ENCODE measurements at regions not wholly inside any gene's neighbourhood (a gene's known extent, or its start where the extent isn't known, plus 50 kb on each side); places are given as distances from the start of the nearest gene placed in this dataset.
A peak's percentile ranks its signal among the peaks of the same experiment; 100 is the strongest.

DNA sequence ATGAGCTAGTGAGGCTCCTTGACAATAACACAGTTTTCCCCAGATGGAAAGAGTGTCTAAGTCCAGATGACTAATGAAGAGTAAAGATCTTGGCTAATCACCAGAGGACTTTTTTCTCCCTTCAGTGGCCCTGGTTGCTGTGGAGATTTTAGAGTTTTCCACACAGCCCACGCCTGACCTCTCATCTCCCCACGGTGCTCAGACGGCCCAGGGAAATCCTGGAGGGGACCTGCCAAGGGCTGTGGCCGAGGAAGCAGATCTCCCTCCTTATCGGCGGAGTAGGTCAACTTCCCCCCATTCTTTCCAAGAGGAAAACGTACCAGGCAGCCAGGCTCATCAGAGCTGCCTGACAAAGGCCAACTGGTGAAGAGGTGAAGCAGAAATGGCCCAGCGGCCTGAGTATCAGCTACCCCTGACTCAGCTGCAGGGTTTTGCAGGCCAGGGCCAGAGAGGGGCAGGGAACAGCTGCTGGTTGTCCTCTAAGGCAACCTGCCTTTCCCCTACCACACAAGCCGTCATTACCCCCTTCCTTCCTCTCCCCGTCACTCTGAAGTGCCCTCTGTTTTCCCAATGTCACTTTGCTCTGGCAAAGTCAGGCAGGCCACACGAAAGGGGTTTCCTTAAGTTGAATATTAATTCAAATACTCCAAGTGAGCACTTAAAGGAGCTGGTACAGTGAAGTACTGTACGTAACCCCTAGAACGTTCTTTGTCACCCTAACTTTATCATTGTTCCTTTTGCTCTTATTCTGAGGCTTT is 140.2 kb upstream of the ADAMTS18 start:
- TF ChIP-seq, protein P1, sequence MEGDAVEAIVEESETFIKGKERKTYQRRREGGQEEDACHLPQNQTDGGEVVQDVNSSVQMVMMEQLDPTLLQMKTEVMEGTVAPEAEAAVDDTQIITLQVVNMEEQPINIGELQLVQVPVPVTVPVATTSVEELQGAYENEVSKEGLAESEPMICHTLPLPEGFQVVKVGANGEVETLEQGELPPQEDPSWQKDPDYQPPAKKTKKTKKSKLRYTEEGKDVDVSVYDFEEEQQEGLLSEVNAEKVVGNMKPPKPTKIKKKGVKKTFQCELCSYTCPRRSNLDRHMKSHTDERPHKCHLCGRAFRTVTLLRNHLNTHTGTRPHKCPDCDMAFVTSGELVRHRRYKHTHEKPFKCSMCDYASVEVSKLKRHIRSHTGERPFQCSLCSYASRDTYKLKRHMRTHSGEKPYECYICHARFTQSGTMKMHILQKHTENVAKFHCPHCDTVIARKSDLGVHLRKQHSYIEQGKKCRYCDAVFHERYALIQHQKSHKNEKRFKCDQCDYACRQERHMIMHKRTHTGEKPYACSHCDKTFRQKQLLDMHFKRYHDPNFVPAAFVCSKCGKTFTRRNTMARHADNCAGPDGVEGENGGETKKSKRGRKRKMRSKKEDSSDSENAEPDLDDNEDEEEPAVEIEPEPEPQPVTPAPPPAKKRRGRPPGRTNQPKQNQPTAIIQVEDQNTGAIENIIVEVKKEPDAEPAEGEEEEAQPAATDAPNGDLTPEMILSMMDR (IDR thresholded peaks at IDR 0.05) = no peak
- no peak for DNase-seq
- Histone ChIP-seq H3K9me3 (no peaks in the 10 kb centered on the region), H3K4me1 (no peaks in the 10 kb centered on the region), H3K4me3 (no peak overlapping the region), H3K27me3 (no peaks in the 10 kb centered on the region), H3K9ac (ENCODE audit: low read depth in 2 of 2, low read length in 2 of 2) (no peak overlapping the region), H3K36me3 (no peaks in the 10 kb centered on the region), H3K27ac (no peak overlapping the region)
- intact Hi-C loops (cut with DNase I) = no loop called here

DNA sequence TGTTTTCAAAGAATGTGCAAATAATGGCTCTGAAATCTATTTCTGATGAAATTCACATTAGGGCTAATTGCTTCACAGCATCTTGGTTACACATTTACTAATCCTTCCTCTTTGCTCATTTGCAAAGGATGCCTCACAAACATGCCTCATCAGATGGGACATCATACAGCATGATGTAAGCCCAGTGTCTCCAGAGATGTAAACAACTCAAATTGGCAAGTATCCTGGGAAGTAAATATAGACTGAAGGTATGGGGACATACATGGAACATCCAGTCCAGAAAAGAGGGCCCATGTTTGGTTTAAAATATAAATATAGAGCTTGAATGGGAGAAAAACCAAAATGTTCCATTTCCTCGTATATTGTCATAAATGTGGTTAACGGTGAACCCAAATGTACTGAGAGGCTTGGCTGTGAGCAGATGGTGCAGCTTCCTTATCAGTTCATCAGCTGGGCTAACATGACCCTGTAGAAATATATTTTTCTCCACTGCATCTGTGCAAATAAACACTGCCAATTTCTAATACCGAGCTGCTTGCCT is 142.9 kb upstream of the NUDT7 start:
- TF ChIP-seq, protein P1 (IDR thresholded peaks at IDR 0.05) = no peak
- DNase-seq = no peak
- intact Hi-C loops (cut with DNase I) = no loop called here

DNA sequence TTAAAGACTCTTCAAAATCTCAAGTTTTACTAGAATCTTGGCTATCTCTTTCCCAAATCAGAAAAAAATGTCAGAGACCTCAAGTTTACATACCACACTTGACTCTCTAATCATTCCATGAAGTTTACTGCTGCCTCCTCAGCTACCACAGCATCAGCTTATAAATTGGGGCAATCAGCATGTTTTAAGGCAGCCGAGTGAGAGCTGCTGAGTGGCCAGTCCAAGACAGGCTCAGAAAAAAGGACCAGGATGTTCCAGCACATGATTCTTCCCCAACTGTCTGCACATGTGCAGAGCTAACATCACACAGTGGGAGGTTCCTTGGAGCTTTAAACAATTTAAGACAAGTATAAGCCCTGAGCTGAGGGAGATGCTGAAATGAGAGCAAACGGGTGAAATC is 140.6 kb upstream of the NUDT7 start:
- no peak for DNase-seq
- H3K4me1 ChIP-seq = no peaks in the 10 kb centered on the region
- intact Hi-C loops (cut with DNase I) = no loop called here
- H3K4me3 ChIP-seq = no peak overlapping the region
- H3K36me3 ChIP-seq = no peaks in the 10 kb centered on the region
- no peak overlapping the region for H3K27ac ChIP-seq
- H3K9ac ChIP-seq (ENCODE audit: low read depth in 2 of 2, low read length in 2 of 2) = no peak overlapping the region
- H3K27me3 ChIP-seq = no peaks in the 10 kb centered on the region
- no peaks in the 10 kb centered on the region for H3K9me3 ChIP-seq
- TF ChIP-seq, protein P1 (IDR thresholded peaks at IDR 0.05) = no peak

More for the DNA sequence above, 142.9 kb upstream of the NUDT7 start:
- Histone ChIP-seq H3K36me3 (no peaks in the 10 kb centered on the region), H3K9ac (ENCODE audit: low read depth in 2 of 2, low read length in 2 of 2) (no peak overlapping the region), H3K4me1 (no peaks in the 10 kb centered on the region), H3K27me3 (no peaks in the 10 kb centered on the region), H3K27ac (no peak overlapping the region), H3K4me3 (no peak overlapping the region), H3K9me3 (no peaks in the 10 kb centered on the region)

DNA sequence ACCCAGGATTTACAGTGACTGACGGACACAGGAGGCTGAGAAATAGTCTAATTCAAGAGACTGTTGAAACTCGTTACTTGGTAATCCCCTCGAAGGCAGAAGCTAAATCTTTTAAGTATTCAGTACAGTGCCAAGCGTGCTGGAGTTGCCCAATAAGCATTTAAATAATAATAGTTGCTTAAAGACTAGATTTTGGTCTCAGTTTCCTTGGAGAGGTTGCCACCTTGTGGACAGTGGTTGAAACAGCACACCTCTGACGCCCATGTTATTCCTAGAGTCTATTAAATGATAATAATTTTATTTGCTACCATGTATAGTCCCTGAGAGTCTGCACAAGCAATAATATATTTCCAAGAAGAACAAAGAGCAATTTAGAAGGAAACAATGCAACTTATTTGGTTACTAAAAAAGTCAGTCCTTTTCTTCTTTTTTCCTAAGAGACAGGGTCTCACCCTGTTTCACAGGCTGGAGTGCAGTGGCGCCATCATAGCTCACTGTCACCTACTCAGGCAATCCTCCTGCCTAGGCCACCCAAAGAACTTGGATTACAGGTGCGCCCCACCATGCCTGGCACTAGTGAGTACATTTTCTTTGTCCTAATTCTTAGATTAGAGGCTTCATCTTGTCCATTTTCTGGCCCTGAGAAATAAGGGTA is 138.0 kb upstream of the NUDT7 start:
- no peak overlapping the region for H3K27ac ChIP-seq
- no peaks in the 10 kb centered on the region for H3K9me3 ChIP-seq
- no peaks in the 10 kb centered on the region for H3K36me3 ChIP-seq
- TF ChIP-seq, protein P1 (IDR thresholded peaks at IDR 0.05) = peak; percentile 81
- H3K27me3 ChIP-seq = no peaks in the 10 kb centered on the region
- peak; percentile 34 for DNase-seq
- no peak overlapping the region for H3K9ac ChIP-seq (ENCODE audit: low read depth in 2 of 2, low read length in 2 of 2)
- H3K4me1 ChIP-seq = no peaks in the 10 kb centered on the region
- H3K4me3 ChIP-seq = no peak overlapping the region
- intact Hi-C loops (cut with DNase I) = loop anchor here (1.0 kb wide), 1 partner anchor 348 kb away; no protein-coding TSS in a partner anchor

DNA sequence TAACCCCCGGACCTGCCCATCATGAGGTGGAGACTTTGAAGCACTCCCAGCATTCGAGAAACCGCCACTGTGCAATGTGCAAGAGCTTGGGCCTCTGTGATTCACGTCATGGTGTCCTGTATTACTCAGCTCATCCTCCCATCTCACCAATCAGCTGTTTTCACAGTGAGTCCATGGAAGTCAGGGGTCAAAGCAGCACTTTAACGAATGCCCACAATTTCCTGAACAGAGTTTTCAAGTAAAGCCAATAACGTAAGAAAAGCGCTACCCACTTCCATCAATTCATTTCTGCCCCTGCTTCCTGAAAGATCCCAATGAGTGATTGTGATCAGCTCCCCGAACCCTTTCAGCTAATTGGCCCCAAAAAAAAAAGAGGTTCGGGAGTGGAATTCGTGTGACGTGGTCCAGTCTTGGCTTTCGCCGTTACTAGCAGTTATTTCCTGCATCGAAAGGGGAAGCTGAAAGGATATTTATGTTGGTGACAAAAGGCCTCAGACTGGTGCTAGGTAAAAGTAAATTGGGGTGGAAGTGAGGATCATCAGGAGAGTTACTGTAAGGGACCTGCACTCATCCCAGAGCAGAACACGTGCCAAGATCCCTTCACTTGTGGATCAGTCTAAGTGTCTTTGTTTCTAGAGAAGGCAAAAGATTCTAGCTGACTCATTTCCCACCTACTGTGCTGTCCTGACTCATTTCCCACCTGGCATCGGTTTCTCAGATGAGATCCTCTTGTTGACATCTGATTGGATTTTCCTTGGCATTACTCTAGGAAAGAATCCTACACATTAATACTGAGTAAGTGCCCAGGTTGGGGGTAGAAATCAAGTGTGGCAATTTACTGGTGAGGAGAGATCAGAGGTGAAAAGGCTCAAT is 136.7 kb upstream of the NUDT7 start:
- no peak overlapping the region for H3K27ac ChIP-seq
- no peak for DNase-seq

More for the DNA sequence above, 136.7 kb upstream of the NUDT7 start:
- intact Hi-C loops (cut with DNase I) = no loop called here
- no peaks in the 10 kb centered on the region for H3K4me1 ChIP-seq
- no peak overlapping the region for H3K9ac ChIP-seq (ENCODE audit: low read depth in 2 of 2, low read length in 2 of 2)
- TF ChIP-seq, protein P1 (IDR thresholded peaks at IDR 0.05) = no peak
- no peaks in the 10 kb centered on the region for H3K27me3 ChIP-seq
- H3K36me3 ChIP-seq = no peaks in the 10 kb centered on the region
- H3K9me3 ChIP-seq = no peaks in the 10 kb centered on the region
- no peak overlapping the region for H3K4me3 ChIP-seq
